ENCODE measurements at regions not wholly inside any gene's neighbourhood (a gene's known extent, or its start where the extent isn't known, plus 50 kb on each side); places are given as distances from the start of the nearest gene placed in this dataset.

- TF ChIP-seq CTCF (conservative IDR thresholded peaks at IDR 0.05) (no peak), EZH2 (IDR thresholded peaks at IDR 0.05; ENCODE audit: low read depth) (no peak)
These were observed 141.9 kb downstream of the TTC32 start for GRCh38 chr2:19759880-19760279.
